ENCODE measurements at regions not wholly inside any gene's neighbourhood (a gene's known extent, or its start where the extent isn't known, plus 50 kb on each side); places are given as distances from the start of the nearest gene placed in this dataset.

GRCh38 chr2:67927501-67927900 is 135.3 kb downstream of the C1D start:
- no peaks in the 10 kb centered on the region for H3K9me3 Mint-ChIP-seq (ENCODE audit: unreplicated experiment)
- DNase-seq (ENCODE audit: extremely low spot score, unreplicated experiment) = no peak
- H3K4me3 Mint-ChIP-seq (ENCODE audit: unreplicated experiment) = no peak overlapping the region
- peaks cover 7% of the 10 kb centered on the region for H3K4me1 Mint-ChIP-seq (ENCODE audit: unreplicated experiment)
- H3K27me3 Mint-ChIP-seq (ENCODE audit: unreplicated experiment) = no peaks in the 10 kb centered on the region
- TF ChIP-seq CTCF (IDR thresholded peaks at IDR 0.05) = no peak
- no peaks in the 10 kb centered on the region for H3K36me3 Mint-ChIP-seq (ENCODE audit: unreplicated experiment)
- no peak overlapping the region for H3K27ac Mint-ChIP-seq (ENCODE audit: unreplicated experiment)

- no peaks in the 10 kb centered on the region for H3K9me3 Mint-ChIP-seq (ENCODE audit: unreplicated experiment)
- H3K4me1 Mint-ChIP-seq (ENCODE audit: unreplicated experiment) = no peaks in the 10 kb centered on the region
- H3K27me3 Mint-ChIP-seq (ENCODE audit: unreplicated experiment) = no peaks in the 10 kb centered on the region
- no peak for DNase-seq (ENCODE audit: extremely low spot score, unreplicated experiment)
- no peak for TF ChIP-seq CTCF (IDR thresholded peaks at IDR 0.05)
- no peak overlapping the region for H3K27ac Mint-ChIP-seq (ENCODE audit: unreplicated experiment)
- H3K36me3 Mint-ChIP-seq (ENCODE audit: unreplicated experiment) = no peaks in the 10 kb centered on the region
- no peak overlapping the region for H3K4me3 Mint-ChIP-seq (ENCODE audit: unreplicated experiment)
Measured at GRCh38 chr2:67930156-67930555, 132.6 kb downstream of the C1D start.

DNA sequence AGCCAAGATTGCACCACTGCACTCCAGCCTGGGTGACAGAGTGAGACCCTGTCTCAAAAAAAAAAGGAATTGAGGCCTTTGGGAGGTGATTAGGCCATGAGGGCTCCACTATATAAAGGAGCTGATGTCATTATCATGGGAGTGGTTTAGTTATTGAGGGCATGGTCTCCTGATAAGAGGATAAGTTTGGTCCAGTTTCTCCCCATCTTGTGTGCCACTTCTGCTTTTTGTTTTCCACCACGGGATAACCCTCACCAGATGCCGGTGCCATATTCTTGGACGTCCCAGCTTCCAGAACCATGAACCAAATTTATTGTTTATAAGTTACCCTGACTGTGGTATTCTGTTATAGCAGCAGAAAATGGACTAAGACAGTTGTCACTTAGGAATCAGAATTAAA is 125.8 kb downstream of the C1D start:
- Mint-ChIP-seq H3K27ac (ENCODE audit: unreplicated experiment) (no peak overlapping the region), H3K4me3 (ENCODE audit: unreplicated experiment) (no peak overlapping the region), H3K4me1 (ENCODE audit: unreplicated experiment) (no peaks in the 10 kb centered on the region), H3K27me3 (ENCODE audit: unreplicated experiment) (no peaks in the 10 kb centered on the region), H3K9me3 (ENCODE audit: unreplicated experiment) (no peaks in the 10 kb centered on the region), H3K36me3 (ENCODE audit: unreplicated experiment) (no peaks in the 10 kb centered on the region)
- TF ChIP-seq CTCF (IDR thresholded peaks at IDR 0.05) = no peak
- DNase-seq (ENCODE audit: extremely low spot score, unreplicated experiment) = no peak

- Mint-ChIP-seq H3K36me3 (ENCODE audit: unreplicated experiment) (peaks cover 6% of the 10 kb centered on the region), H3K9me3 (ENCODE audit: unreplicated experiment) (peaks cover 10% of the 10 kb centered on the region), H3K4me1 (ENCODE audit: unreplicated experiment) (no peaks in the 10 kb centered on the region), H3K27me3 (ENCODE audit: unreplicated experiment) (no peaks in the 10 kb centered on the region), H3K27ac (ENCODE audit: unreplicated experiment) (no peak overlapping the region), H3K4me3 (ENCODE audit: unreplicated experiment) (no peak overlapping the region)
- DNase-seq (ENCODE audit: extremely low spot score, unreplicated experiment) = no peak
- no peak for TF ChIP-seq CTCF (IDR thresholded peaks at IDR 0.05)
Measured at GRCh38 chr2:67938053-67938452, 124.8 kb downstream of the C1D start.

- DNase-seq (ENCODE audit: extremely low spot score, unreplicated experiment) = no peak
- Mint-ChIP-seq H3K4me1 (ENCODE audit: unreplicated experiment) (peaks cover 19% of the 10 kb centered on the region), H3K36me3 (ENCODE audit: unreplicated experiment) (peaks cover 10% of the 10 kb centered on the region), H3K9me3 (ENCODE audit: unreplicated experiment) (peaks cover 16% of the 10 kb centered on the region), H3K4me3 (ENCODE audit: unreplicated experiment) (no peak overlapping the region), H3K27ac (ENCODE audit: unreplicated experiment) (no peak overlapping the region), H3K27me3 (ENCODE audit: unreplicated experiment) (no peaks in the 10 kb centered on the region)
- TF ChIP-seq CTCF (IDR thresholded peaks at IDR 0.05) = no peak
Measured at GRCh38 chr2:67945056-67945455, 117.7 kb downstream of the C1D start.

Data from osteocyte (in vitro differentiated cells).